Trophoblast cell (in vitro differentiated cells and primary cell): ENCODE measurements at regions not wholly inside any gene's neighbourhood (a gene's known extent, or its start where the extent isn't known, plus 50 kb on each side); places are given as distances from the start of the nearest gene placed in this dataset.

ENCODE experiments used
- DNase-seq, 2 donors: peaks; one replicate each; pipeline ENCODE4 v3.0.0-alpha.2; 2016
- H2AFZ ChIP-seq: 2 replicates; pipeline ENCODE4 v1.6.1; 2013; ENCODE audit warnings: low read length, moderate library complexity, mild to moderate bottlenecking; ENCODE audit not compliant: insufficient read depth, poor library complexity
- H2AK5ac ChIP-seq: 2 replicates; pipeline ENCODE4 v1.6.1; 2013; ENCODE audit warnings: mild to moderate bottlenecking, low read length
- H2BK120ac ChIP-seq: 2 replicates; pipeline ENCODE4 v1.6.1; 2013; ENCODE audit warnings: low read length, mild to moderate bottlenecking, moderate library complexity; ENCODE audit not compliant: insufficient read depth, poor library complexity
- H2BK12ac ChIP-seq: 2 replicates; pipeline ENCODE4 v1.6.1; 2013; ENCODE audit warnings: mild to moderate bottlenecking, low read length, moderate library complexity
- H2BK5ac ChIP-seq: 2 replicates; pipeline ENCODE4 v1.6.1; 2013; ENCODE audit warnings: low read length, low read depth, moderate library complexity, mild to moderate bottlenecking; ENCODE audit not compliant: poor library complexity
- H3K14ac ChIP-seq: 2 replicates; pipeline ENCODE4 v1.6.1; 2013; ENCODE audit warnings: mild to moderate bottlenecking, low read length
- H3K18ac ChIP-seq: 2 replicates; pipeline ENCODE4 v1.6.1; 2013; ENCODE audit warnings: mild to moderate bottlenecking, low read length
- H3K23ac ChIP-seq: 2 replicates; pipeline ENCODE4 v1.6.1; 2013; ENCODE audit warnings: low read length
- H3K27ac ChIP-seq: 2 replicates; pipeline ENCODE4 v1.5.1; 2013; ENCODE audit warnings: low read depth, mild to moderate bottlenecking, inconsistent platforms, low read length, moderate library complexity
- H3K27me3 ChIP-seq: 2 replicates; pipeline ENCODE4 v1.6.1; 2013; ENCODE audit warnings: inconsistent platforms, mild to moderate bottlenecking, low read length, moderate library complexity; ENCODE audit not compliant: insufficient read depth
- H3K36me3 ChIP-seq, 2 experiments: 1 replicate in 1 of 2; 2 replicates in 1 of 2; pipeline ENCODE4 v1.6.1; 2013; ENCODE audit warnings: low read length in 2 of 2, mild to moderate bottlenecking in 2 of 2, moderate library complexity in 1 of 2; ENCODE audit not compliant: insufficient read depth in 2 of 2, control insufficient read depth in 1 of 2
- H3K4ac ChIP-seq: 2 replicates; pipeline ENCODE4 v1.6.1; 2013; ENCODE audit warnings: low read depth, mild to moderate bottlenecking, low read length, moderate library complexity
- H3K4me1 ChIP-seq, 2 experiments: 1 replicate in 1 of 2; 2 replicates in 1 of 2; pipeline ENCODE4 v1.6.1; 2013; ENCODE audit warnings: low read length in 2 of 2, mild to moderate bottlenecking in 2 of 2, moderate library complexity in 1 of 2; ENCODE audit not compliant: insufficient read depth in 2 of 2, control insufficient read depth in 1 of 2
- H3K4me2 ChIP-seq: 2 replicates; pipeline ENCODE4 v1.6.1; 2013; ENCODE audit warnings: inconsistent platforms, mild to moderate bottlenecking, low read length, moderate library complexity
- H3K4me3 ChIP-seq: 2 replicates; pipeline ENCODE4 v1.5.1; 2013; ENCODE audit warnings: mild to moderate bottlenecking, low read depth, low read length, inconsistent platforms
- H3K79me1 ChIP-seq: one replicate; pipeline ENCODE4 v1.6.1; 2013; ENCODE audit warnings: low read length
- H3K79me2 ChIP-seq: 2 replicates; pipeline ENCODE4 v1.6.1; 2013; ENCODE audit warnings: low read length, mild to moderate bottlenecking; ENCODE audit not compliant: control insufficient read depth, insufficient read depth, poor library complexity
- H3K9ac ChIP-seq: 2 replicates; pipeline ENCODE4 v1.6.1; 2013; ENCODE audit warnings: mild to moderate bottlenecking, low read length
- H3K9me3 ChIP-seq: 2 replicates; pipeline ENCODE4 v1.6.1; 2013; ENCODE audit warnings: low read depth, mild to moderate bottlenecking, control low read depth, inconsistent platforms, low read length; ENCODE audit not compliant: insufficient read depth
- H4K12ac ChIP-seq: 2 replicates; pipeline ENCODE4 v1.6.1; 2013; ENCODE audit warnings: low read depth, mild to moderate bottlenecking, low read length, moderate library complexity
- H4K8ac ChIP-seq: 2 replicates; pipeline ENCODE4 v1.6.1; 2013; ENCODE audit warnings: low read depth, mild to moderate bottlenecking, low read length, moderate library complexity
- H4K91ac ChIP-seq: one replicate; pipeline ENCODE4 v1.6.1; 2013; ENCODE audit warnings: low read depth, mild to moderate bottlenecking, low read length, moderate library complexity
- WGBS: extraction: QIAGEN DNeasy Blood & Tissue Kit; methylation state at CpG from one replicate; pipeline ENCODE4 v1.1.7; 2013; ENCODE audit warnings: missing lambda C conversion rate; ENCODE audit not compliant: insufficient read length, insufficient coverage; ENCODE audit errors: extremely low coverage; 5-methylcytosine and 5-hydroxymethylcytosine counted together

DNA sequence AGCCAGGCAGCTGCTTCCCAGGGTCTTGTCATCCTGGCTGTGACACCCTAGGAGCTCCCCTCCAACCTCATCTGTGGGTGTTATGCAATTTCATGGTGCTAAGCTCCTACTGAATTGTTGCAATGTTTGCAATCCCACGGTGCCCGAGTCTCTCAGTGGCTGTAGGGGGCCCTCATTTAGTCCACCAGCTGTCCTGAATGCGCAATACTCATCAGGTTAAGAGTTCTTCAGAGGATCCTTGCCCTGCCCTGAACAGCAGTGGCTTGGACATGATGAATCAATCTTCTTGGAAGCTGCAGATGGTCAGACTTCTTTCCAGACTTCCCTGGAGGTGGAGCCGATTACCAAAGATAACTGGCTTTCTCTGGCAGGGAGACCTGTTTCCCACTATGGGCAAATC lies 584.1 kb downstream of the CCDC171 start:
- Histone ChIP-seq H3K4me1 (peaks cover 8 to 14% of the 10 kb centered on the region in 2 experiments), H3K23ac (no peak overlapping the region), H4K12ac (no peak overlapping the region), H3K9me3 (no peaks in the 10 kb centered on the region), H3K4ac (no peak overlapping the region), H4K8ac (no peak overlapping the region), H2AFZ (no peak overlapping the region), H3K4me2 (no peak overlapping the region), H3K18ac (no peak overlapping the region), H3K14ac (no peak overlapping the region), H2BK12ac (no peak overlapping the region), H3K79me1 (peaks cover 4% of the 10 kb centered on the region), H3K79me2 (no peaks in the 10 kb centered on the region), H2BK5ac (no peak overlapping the region), H4K91ac (no peak overlapping the region), H3K27me3 (no peaks in the 10 kb centered on the region), H3K4me3 (no peak overlapping the region), H3K9ac (no peak overlapping the region), H3K27ac (no peak overlapping the region), H3K36me3 (no peaks in the 10 kb centered on the region), H2BK120ac (no peak overlapping the region), H2AK5ac (no peak overlapping the region)
- DNase-seq, result peak; percentile 14 to 48
- no CpG with 5 or more reads among the region's 4 CpGs for WGBS

DNA sequence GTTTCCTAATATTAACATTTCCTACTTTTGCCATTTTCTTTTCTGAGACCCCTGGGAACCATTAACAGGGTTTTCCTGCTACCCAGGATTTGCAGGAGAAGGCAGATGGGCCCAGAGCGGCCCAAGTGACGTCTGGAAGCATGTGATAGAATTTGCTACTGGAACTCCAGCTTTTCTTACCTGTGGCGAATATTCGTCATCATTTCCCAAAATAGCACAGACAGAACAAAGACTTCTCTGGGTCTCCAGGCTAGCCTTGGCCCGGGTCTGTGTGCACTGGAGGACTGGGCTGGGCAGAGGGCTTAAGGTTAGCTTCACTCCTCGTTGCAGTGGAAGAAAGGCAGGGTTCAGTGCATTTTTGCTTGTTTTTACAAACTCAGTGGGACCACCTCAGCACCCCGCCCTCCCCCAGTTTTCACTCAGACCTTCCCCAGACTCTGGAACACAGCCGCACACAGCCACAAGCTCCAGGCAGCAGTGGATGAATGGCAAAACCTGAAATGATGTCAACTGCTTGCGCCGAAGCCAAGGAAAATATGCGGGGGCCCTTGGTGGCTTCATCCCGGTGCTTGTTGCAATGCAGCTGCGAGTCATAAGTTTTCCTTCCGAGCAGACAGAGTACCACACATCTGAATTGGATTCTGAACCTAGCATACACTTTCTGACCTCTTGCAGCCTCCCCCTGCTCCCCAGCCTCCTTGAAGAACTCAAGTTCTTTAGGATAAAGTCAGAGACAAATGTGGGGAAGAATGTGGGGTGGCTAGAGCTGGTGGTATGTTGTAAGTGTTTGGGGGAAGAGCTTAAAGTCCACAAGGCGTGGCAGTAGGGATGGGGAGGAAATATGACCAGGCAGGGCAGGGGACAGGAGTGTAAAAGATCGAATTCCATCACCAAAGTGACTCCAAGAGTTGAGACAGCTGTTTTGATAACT lies 586.0 kb downstream of the CCDC171 start:
- Histone ChIP-seq H4K91ac (peak overlapping the region; percentile 45), H3K4ac (peak overlapping the region; percentile 9), H4K12ac (no peak overlapping the region), H2BK5ac (peak overlapping the region; percentile 23), H3K27ac (no peak overlapping the region), H3K9ac (no peak overlapping the region), H2AK5ac (peak overlapping the region; percentile 12), H3K27me3 (no peaks in the 10 kb centered on the region), H3K9me3 (no peaks in the 10 kb centered on the region), H3K36me3 (no peaks in the 10 kb centered on the region), H4K8ac (no peak overlapping the region), H2BK12ac (peak overlapping the region; percentile 32), H3K79me2 (no peaks in the 10 kb centered on the region), H3K18ac (no peak overlapping the region), H2BK120ac (no peak overlapping the region), H3K23ac (no peak overlapping the region), H3K14ac (no peak overlapping the region), H2AFZ (no peak overlapping the region), H3K4me3 (no peak overlapping the region), H3K4me2 (no peak overlapping the region), H3K4me1 (peaks cover 8 to 18% of the 10 kb centered on the region in 2 experiments), H3K79me1 (peaks cover 6% of the 10 kb centered on the region)
- WGBS, result no CpG with 5 or more reads among the region's 16 CpGs
- no peak for DNase-seq

DNA sequence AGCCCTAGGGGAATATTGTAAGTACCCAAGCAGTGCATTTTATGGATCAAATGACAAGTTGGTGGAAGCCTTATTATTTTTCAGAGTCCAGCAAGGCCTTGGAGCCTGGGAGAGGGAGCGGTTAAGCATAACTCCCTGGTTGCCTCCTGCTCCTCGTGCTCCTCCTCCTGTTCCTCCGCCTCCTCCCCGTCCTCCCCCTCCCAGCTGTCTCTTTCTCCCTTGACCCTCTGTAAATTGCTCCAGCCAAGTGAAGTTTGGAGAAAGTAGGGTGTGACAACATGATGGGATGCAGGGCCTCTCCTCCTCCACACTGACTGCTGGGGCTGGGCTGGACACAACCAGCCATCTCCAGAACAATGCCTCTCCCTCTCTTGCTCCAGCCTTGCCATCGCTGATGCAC lies 586.9 kb downstream of the CCDC171 start:
- no peaks in the 10 kb centered on the region for H3K27me3 ChIP-seq
- no peak overlapping the region for H3K9ac ChIP-seq
- H4K12ac ChIP-seq, result no peak overlapping the region
- no peak overlapping the region for H3K4ac ChIP-seq
- H2BK5ac ChIP-seq, result no peak overlapping the region
- DNase-seq, result no peak
- peaks cover 12% of the 10 kb centered on the region for H3K79me1 ChIP-seq
- H3K4me1 ChIP-seq, result peaks cover 10 to 19% of the 10 kb centered on the region in 2 experiments
- no peak overlapping the region for H2BK120ac ChIP-seq
- H3K18ac ChIP-seq, result no peak overlapping the region
- no peak overlapping the region for H3K4me2 ChIP-seq
- H3K9me3 ChIP-seq, result no peaks in the 10 kb centered on the region
- H3K14ac ChIP-seq, result no peak overlapping the region
- no peaks in the 10 kb centered on the region for H3K36me3 ChIP-seq
- WGBS, result no CpG with 5 or more reads among the region's 5 CpGs
- peak overlapping the region; percentile 37 for H2BK12ac ChIP-seq
- H3K79me2 ChIP-seq, result no peaks in the 10 kb centered on the region
- no peak overlapping the region for H2AK5ac ChIP-seq
- H3K27ac ChIP-seq, result no peak overlapping the region
- H4K91ac ChIP-seq, result no peak overlapping the region
- no peak overlapping the region for H4K8ac ChIP-seq
- no peak overlapping the region for H2AFZ ChIP-seq
- H3K23ac ChIP-seq, result no peak overlapping the region
- H3K4me3 ChIP-seq, result no peak overlapping the region

DNA sequence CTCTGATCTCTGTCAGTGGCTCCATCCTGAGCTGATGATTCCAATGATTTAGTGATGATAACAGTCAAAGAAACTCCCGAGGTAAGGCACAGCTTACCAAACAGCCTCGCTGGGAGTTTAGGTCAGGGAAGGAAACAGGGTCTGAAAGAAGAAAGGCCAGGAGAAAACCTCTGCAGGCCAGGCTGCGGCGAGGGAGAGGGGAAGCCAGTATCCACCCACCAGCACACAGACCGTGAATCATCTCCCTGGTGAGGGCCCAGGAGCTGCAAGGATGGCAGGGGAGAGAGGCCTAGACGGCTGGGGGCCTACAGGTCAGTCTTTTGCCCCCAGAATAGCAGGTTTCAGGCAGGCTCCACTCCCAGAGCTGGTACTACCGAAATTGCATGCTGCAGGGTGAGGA lies 590.5 kb downstream of the CCDC171 start:
- Histone ChIP-seq H3K36me3 (no peaks in the 10 kb centered on the region), H3K18ac (no peak overlapping the region), H3K14ac (peak overlapping the region; percentile 53), H3K9ac (no peak overlapping the region), H3K79me1 (peaks cover 24% of the 10 kb centered on the region), H4K91ac (peak overlapping the region; percentile 65), H4K12ac (no peak overlapping the region), H3K27me3 (no peaks in the 10 kb centered on the region), H2AFZ (no peak overlapping the region), H2BK12ac (peak overlapping the region; percentile 74), H2AK5ac (no peak overlapping the region), H3K4ac (no peak overlapping the region), H3K4me2 (no peak overlapping the region), H3K4me1 (peaks cover 14 to 28% of the 10 kb centered on the region in 2 experiments), H2BK5ac (no peak overlapping the region), H2BK120ac (no peak overlapping the region), H4K8ac (peak overlapping the region; percentile 48), H3K23ac (no peak overlapping the region), H3K9me3 (no peaks in the 10 kb centered on the region), H3K27ac (no peak overlapping the region), H3K79me2 (no peaks in the 10 kb centered on the region), H3K4me3 (no peak overlapping the region)
- no CpG with 5 or more reads among the region's 7 CpGs for WGBS
- no peak for DNase-seq
